HTR-8/SVneo (cell line): ENCODE measurements at regions not wholly inside any gene's neighbourhood (a gene's known extent, or its start where the extent isn't known, plus 50 kb on each side); places are given as distances from the start of the nearest gene placed in this dataset.
A peak's percentile ranks its signal among the peaks of the same experiment; 100 is the strongest.

ENCODE experiments used
- DNase-seq: peaks from one replicate; pipeline ENCODE4 v3.0.0; 2011; ENCODE audit warnings: low spot score, mixed read lengths; ENCODE audit not compliant: insufficient read length
- FAIRE-seq: peaks from 2 replicates; lab custom pipeline; 2011; peaks lifted over from hg19 to GRCh38; lab: Jason Lieb, UNC

DNA sequence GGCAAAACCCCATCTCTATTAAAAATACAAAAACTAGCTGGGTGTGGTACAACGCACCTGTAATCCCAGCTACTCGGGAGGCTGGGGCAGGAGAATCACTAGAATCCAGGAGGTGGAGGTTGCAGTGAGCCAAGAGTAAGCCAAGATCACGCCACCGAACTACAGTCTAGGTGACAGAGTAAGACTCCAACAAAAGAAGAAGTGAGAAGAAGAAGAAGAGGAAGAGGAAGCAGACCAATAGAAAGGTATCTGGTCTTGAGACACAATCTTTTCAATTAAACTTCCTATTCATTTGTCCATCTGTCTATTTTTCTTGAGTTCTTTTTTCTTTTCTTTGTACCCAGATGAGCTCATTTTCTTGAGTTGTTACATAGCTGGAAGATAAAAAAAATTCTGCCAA is 55.7 kb upstream of the ACADM start:
- FAIRE-seq (no peak), DNase-seq (no peak)

GRCh38 chr1:75671708-75672107 is 52.8 kb upstream of the ACADM start:
- DNase-seq = no peak
- FAIRE-seq = no peak

GRCh38 chr1:75672108-75672507 is 52.4 kb upstream of the ACADM start:
- FAIRE-seq (no peak), DNase-seq (no peak)

DNA sequence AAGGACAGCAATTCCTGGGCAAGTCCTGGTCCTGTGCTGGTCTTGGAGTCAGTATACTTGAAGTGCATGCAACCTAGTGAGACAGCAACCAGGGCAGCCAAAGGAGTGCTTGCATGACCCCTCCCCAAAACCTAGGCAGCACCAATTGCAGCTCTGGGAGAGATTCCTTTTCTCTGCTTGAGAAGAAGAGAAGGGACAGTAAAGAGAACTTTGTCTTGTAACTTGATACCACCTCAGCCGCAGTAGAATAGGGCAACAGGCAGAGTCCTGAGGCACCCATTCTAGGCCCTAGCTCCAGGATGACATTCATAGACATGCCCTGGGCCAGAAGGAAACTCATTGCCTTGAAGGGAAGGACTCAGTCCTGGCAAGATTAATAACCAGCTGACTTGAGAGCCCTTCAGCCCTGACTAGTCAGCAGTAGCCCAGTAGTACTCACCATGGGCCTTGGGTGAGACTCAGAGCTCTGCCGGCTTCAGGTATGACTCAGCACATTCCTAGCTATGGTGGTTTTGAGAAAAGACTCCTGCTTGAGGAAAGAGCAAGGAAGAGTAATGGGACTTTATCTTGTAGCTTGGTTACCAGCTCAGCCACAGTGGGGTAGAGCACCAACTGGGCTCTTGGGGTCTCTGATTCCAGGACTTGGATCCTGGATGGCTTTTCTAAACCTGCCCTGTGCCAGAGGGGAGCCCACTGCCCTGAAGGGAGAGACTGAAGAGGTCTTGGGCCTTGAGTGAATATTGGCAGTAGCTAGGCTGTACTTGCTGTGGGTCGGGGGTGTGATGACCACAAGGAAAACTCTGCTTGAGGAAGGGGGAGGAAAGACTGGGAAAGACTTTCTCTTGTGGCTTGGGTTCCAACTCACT is 51.7 kb upstream of the ACADM start:
- no peak for FAIRE-seq
- peak; percentile 14 for DNase-seq

DNA sequence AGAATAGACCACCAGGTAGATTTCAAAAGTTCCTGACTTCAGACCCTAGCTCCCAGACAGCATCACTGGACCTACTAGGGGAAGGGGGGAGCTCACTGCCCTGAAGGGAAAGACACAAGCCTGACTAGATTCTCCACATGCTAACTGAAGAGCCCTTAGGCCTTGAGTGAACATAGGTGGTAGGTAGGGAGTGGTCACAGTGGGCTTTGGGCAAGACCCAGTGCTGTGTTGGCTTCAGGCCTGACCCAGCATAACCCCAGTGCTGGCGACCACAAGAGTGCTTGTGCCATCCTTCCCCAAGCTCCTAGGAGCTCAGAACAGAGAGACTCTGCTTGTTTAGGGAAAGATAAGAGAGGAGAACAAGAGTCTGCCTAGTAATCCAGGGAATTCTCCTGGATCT is 51.1 kb upstream of the ACADM start:
- FAIRE-seq (no peak), DNase-seq (no peak)

DNA sequence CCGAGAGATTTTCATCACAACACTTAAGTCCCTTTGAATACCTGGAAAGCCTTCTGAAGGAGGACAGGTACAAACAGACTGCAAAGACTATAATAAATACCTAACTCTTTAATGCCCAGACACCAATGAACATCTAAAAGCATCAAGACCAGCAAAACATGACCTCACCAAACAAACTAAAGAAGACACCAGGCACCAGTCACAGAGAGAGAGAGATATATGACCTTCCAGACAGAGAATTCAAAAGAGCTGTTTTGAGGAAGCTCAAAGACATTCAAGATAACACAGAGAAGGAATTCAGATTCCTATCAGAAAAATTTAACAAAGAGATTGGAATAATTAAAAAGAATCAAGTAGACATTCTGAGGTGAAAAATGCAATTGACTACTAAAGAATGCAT is 50.6 kb upstream of the ACADM start:
- DNase-seq (no peak), FAIRE-seq (no peak)
